ENCODE measurements at regions not wholly inside any gene's neighbourhood (a gene's known extent, or its start where the extent isn't known, plus 50 kb on each side); places are given as distances from the start of the nearest gene placed in this dataset.

GRCh38 chr1:73326663-73327062 is 871.3 kb downstream of the LRRIQ3 start:
- Histone ChIP-seq H3K9me2 (ENCODE audit: insufficient read depth) (no peaks in the 10 kb centered on the region), H3K79me2 (replicated peaks; ENCODE audit: insufficient read depth) (no peaks in the 10 kb centered on the region), H4K20me1 (replicated peaks; ENCODE audit: insufficient read depth) (no peaks in the 10 kb centered on the region), H3K4me3 (no peak overlapping the region), H3K27me3 (ENCODE audit: insufficient read depth) (no peaks in the 10 kb centered on the region), H3K27ac (ENCODE audit: low read depth) (no peak overlapping the region), H3K36me3 (ENCODE audit: insufficient read depth) (no peaks in the 10 kb centered on the region), H2AFZ (no peak overlapping the region), H3K4me2 (no peak overlapping the region), H3K4me1 (ENCODE audit: insufficient read depth) (no peaks in the 10 kb centered on the region), H3F3A (replicated peaks; ENCODE audit: low read depth) (no peaks in the 10 kb centered on the region)
- no peak overlapping the region for H3K27ac Mint-ChIP-seq
- H3K4me1 Mint-ChIP-seq, result no peaks in the 10 kb centered on the region; the same call in 2 of the 3 replicates
- peaks cover 13% of the 10 kb centered on the region; the same call in 2 of the 3 replicates for H3K9me3 Mint-ChIP-seq
- no peak overlapping the region for H3K4me3 Mint-ChIP-seq
- TF ChIP-seq, protein P1, sequence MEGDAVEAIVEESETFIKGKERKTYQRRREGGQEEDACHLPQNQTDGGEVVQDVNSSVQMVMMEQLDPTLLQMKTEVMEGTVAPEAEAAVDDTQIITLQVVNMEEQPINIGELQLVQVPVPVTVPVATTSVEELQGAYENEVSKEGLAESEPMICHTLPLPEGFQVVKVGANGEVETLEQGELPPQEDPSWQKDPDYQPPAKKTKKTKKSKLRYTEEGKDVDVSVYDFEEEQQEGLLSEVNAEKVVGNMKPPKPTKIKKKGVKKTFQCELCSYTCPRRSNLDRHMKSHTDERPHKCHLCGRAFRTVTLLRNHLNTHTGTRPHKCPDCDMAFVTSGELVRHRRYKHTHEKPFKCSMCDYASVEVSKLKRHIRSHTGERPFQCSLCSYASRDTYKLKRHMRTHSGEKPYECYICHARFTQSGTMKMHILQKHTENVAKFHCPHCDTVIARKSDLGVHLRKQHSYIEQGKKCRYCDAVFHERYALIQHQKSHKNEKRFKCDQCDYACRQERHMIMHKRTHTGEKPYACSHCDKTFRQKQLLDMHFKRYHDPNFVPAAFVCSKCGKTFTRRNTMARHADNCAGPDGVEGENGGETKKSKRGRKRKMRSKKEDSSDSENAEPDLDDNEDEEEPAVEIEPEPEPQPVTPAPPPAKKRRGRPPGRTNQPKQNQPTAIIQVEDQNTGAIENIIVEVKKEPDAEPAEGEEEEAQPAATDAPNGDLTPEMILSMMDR (conservative IDR thresholded peaks at IDR 0.05; ENCODE audit: low read depth in 2 of 2), result 0 out of 4 replicates have a peak, but pooled peaks of 1 of the 2 experiments have one; percentile 6
- no peak for TF ChIP-seq ZNF331 (CRISPR knock-in tag; IDR thresholded peaks at IDR 0.05; ENCODE audit: low read depth)
- no peak for ATAC-seq
- peaks cover under 1% of the 10 kb centered on the region; the same call in 2 of the 3 replicates for H3K36me3 Mint-ChIP-seq (ENCODE audit: low read depth)
- no peak for DNase-seq (ENCODE audit: low spot score)
- no peaks in the 10 kb centered on the region for H3K27me3 Mint-ChIP-seq (ENCODE audit: insufficient read depth, low read depth, poor library complexity)

DNA sequence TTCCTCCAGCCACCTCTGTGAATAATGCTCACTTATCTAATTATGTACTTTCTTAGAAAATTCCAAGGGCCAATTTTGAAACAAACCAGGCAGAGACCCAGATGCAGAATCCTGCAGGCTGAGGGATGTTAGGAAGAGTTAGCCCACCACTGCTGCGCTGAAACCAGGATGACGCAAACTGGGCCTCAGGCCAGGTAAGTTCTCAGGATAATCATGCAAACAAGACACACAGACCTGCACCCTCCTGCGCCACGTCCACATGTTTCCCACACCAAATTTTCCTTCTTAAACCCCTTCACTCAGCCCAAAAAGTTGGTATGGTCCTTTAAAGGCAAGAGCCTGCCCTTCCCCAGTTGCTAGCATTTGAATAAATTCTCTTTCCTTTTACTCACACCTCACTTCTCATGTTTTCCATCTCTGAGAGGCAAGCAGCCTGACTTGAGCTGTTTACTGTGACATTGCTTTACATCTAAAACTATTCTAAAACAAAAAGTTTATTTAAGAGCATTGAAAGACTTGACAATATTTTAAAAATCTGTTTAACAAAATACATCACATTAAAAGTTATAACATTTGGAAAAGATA is 887.1 kb downstream of the LRRIQ3 start:
- Histone ChIP-seq H3K79me2 (replicated peaks; ENCODE audit: insufficient read depth) (no peaks in the 10 kb centered on the region), H3K27ac (ENCODE audit: low read depth) (no peak overlapping the region), H3K27me3 (ENCODE audit: insufficient read depth) (no peaks in the 10 kb centered on the region), H3K4me3 (no peak overlapping the region), H3K9me2 (ENCODE audit: insufficient read depth) (no peaks in the 10 kb centered on the region), H3F3A (replicated peaks; ENCODE audit: low read depth) (no peaks in the 10 kb centered on the region), H4K20me1 (replicated peaks; ENCODE audit: insufficient read depth) (no peaks in the 10 kb centered on the region), H3K36me3 (ENCODE audit: insufficient read depth) (no peaks in the 10 kb centered on the region), H3K4me1 (ENCODE audit: insufficient read depth) (peaks cover 11% of the 10 kb centered on the region), H3K4me2 (no peak overlapping the region), H2AFZ (peak overlapping the region; percentile 83)
- DNase-seq (ENCODE audit: low spot score) (peak; percentile 15), ATAC-seq (peak; percentile 67)
- Mint-ChIP-seq H3K27me3 (ENCODE audit: insufficient read depth, low read depth, poor library complexity) (no peaks in the 10 kb centered on the region), H3K9me3 (no peaks in the 10 kb centered on the region), H3K4me1 (peaks cover 6% of the 10 kb centered on the region; the same call in 2 of the 3 replicates), H3K27ac (peak overlapping the region; percentile 94), H3K4me3 (no peak overlapping the region), H3K36me3 (ENCODE audit: low read depth) (no peaks in the 10 kb centered on the region)
- TF ChIP-seq EZH2phosphoT487 (IDR thresholded peaks at IDR 0.05; ENCODE audit: unreplicated experiment) (no peak), ZNF462 (CRISPR knock-in tag; IDR thresholded peaks at IDR 0.05) (no peak), JUNB (IDR thresholded peaks at IDR 0.05; ENCODE audit: unreplicated experiment) (no peak), EZH2 (IDR thresholded peaks at IDR 0.05; ENCODE audit: low read depth, unreplicated experiment) (no peak), NANOG (IDR thresholded peaks at IDR 0.05; ENCODE audit: borderline replicate concordance) (no peak), ETS1 (IDR thresholded peaks at IDR 0.05) (no peak), STAT1 (IDR thresholded peaks at IDR 0.05; ENCODE audit: unreplicated experiment) (no peak)
- TF ChIP-seq, protein P1 (conservative IDR thresholded peaks at IDR 0.05; ENCODE audit: low read depth in 2 of 2), result no peak

All from GM23338 (cell line).